GM23248 (cell line): ENCODE measurements at regions not wholly inside any gene's neighbourhood (a gene's known extent, or its start where the extent isn't known, plus 50 kb on each side); places are given as distances from the start of the nearest gene placed in this dataset.

Source experiments
- DNase-seq: peaks from one replicate; pipeline ENCODE4 v3.0.0-alpha.2; 2015
- H2AFZ ChIP-seq: fragments of 200-600 bp; sonication (generic); 2 replicates; pipeline ENCODE4 v1.6.1; 2016; ENCODE audit warnings: antibody characterized with exemption
- H3F3A ChIP-seq: fragments of 200-600 bp; sonication (generic); 2 replicates; pipeline ENCODE4 v1.6.1; 2016; ENCODE audit warnings: mild to moderate bottlenecking, antibody characterized with exemption, mixed run types; ENCODE audit not compliant: insufficient read depth
- H3K27ac ChIP-seq: fragments of 200-600 bp; sonication (generic); 2 replicates; pipeline ENCODE4 v1.5.1; 2016; ENCODE audit warnings: mild to moderate bottlenecking
- H3K27me3 ChIP-seq: fragments of 200-600 bp; sonication (generic); replicated peaks from 2 replicates; pipeline ENCODE4 v1.6.1; 2016; ENCODE audit warnings: mild to moderate bottlenecking; ENCODE audit not compliant: insufficient read depth
- H3K36me3 ChIP-seq: fragments of 200-600 bp; sonication (generic); 2 replicates; pipeline ENCODE4 v1.6.1; 2016; ENCODE audit warnings: low read depth, mild to moderate bottlenecking
- H3K4me1 ChIP-seq: fragments of 200-600 bp; sonication (generic); 2 replicates; pipeline ENCODE4 v1.6.1; 2016; ENCODE audit warnings: mild to moderate bottlenecking; ENCODE audit not compliant: insufficient read depth
- H3K4me2 ChIP-seq: fragments of 200-600 bp; sonication (generic); one replicate; pipeline ENCODE4 v1.6.1; 2016; ENCODE audit warnings: mild to moderate bottlenecking; ENCODE audit not compliant: unreplicated experiment
- H3K4me3 ChIP-seq: fragments of 200-600 bp; sonication (generic); 2 replicates; pipeline ENCODE4 v1.5.1; 2016; ENCODE audit warnings: mild to moderate bottlenecking
- H3K79me2 ChIP-seq: fragments of 200-600 bp; sonication (generic); 2 replicates; pipeline ENCODE4 v1.6.1; 2016; ENCODE audit warnings: mild to moderate bottlenecking; ENCODE audit not compliant: insufficient read depth
- H3K9ac ChIP-seq: fragments of 200-600 bp; sonication (generic); 2 replicates; pipeline ENCODE4 v1.6.1; 2016; ENCODE audit warnings: mild to moderate bottlenecking
- H3K9me2 ChIP-seq: fragments of 200-600 bp; sonication (generic); 2 replicates; pipeline ENCODE4 v1.6.1; 2016; ENCODE audit warnings: mixed run types, mild to moderate bottlenecking, moderate library complexity; ENCODE audit not compliant: insufficient read depth
- H3K9me3 ChIP-seq: fragments of 200-600 bp; sonication (generic); one replicate; pipeline ENCODE4 v1.6.1; 2017; ENCODE audit warnings: low read depth
- H4K20me1 ChIP-seq: fragments of 200-600 bp; sonication (generic); 2 replicates; pipeline ENCODE4 v1.6.0; 2016; ENCODE audit not compliant: insufficient read depth
- EZH2 ChIP-seq: fragments of 200-600 bp; sonication (generic); IDR thresholded peaks from 2 replicates; pipeline ENCODE4 v1.6.1; 2018; ENCODE audit warnings: antibody characterized with exemption, mild to moderate bottlenecking; ENCODE audit not compliant: insufficient read depth, poor library complexity, severe bottlenecking
- EZH2phosphoT487 ChIP-seq: fragments of 200-600 bp; sonication (generic); IDR thresholded peaks from 2 replicates; pipeline ENCODE4 v1.6.1; 2018; ENCODE audit warnings: antibody characterized with exemption, moderate library complexity, mild to moderate bottlenecking, low read depth; ENCODE audit not compliant: insufficient read depth
- WGBS, 2 experiments: methylation state at CpG; one replicate each; pipeline ENCODE4 v1.1.6; 2015 to 2017; ENCODE audit warnings: low lambda C conversion rate in 2 of 2, low coverage in 1 of 2; ENCODE audit errors: missing lambda C conversion rate in 2 of 2; 5-methylcytosine and 5-hydroxymethylcytosine counted together
- in situ Hi-C: fragments of 300-500 bp; cut with MboI; formaldehyde crosslinking; loops from 2 replicates; pipeline ENCODE4 v1.15.0; 2020

GRCh38 chr9:21564175-21564574 is 82.1 kb upstream of the IFNE start:
- Histone ChIP-seq H3K9ac (no peak overlapping the region), H3K9me3 (no peaks in the 10 kb centered on the region), H3K79me2 (peaks cover 51% of the 10 kb centered on the region), H4K20me1 (no peaks in the 10 kb centered on the region), H3K27ac (no peak overlapping the region), H3F3A (peaks cover 10% of the 10 kb centered on the region), H3K9me2 (no peaks in the 10 kb centered on the region), H3K36me3 (no peaks in the 10 kb centered on the region; the same call in 1 of the 2 replicates), H2AFZ (peak overlapping the region; percentile 21; the same call in 1 of the 2 replicates), H3K4me1 (peaks cover 15% of the 10 kb centered on the region), H3K27me3 (no peaks in the 10 kb centered on the region), H3K4me2 (no peak overlapping the region), H3K4me3 (no peak overlapping the region)
- 100% methylated on average over 1 of the region's 1 CpG for WGBS, 2 experiments
- in situ Hi-C loops = no loop called here
- no peak for DNase-seq
- TF ChIP-seq EZH2 = no peak
- TF ChIP-seq EZH2phosphoT487 = no peak

- Histone ChIP-seq H3F3A (peaks cover 8% of the 10 kb centered on the region), H2AFZ (no peak overlapping the region), H3K9ac (no peak overlapping the region), H3K4me1 (peaks cover 22% of the 10 kb centered on the region), H3K4me2 (no peak overlapping the region), H3K27ac (no peak overlapping the region), H3K9me3 (no peaks in the 10 kb centered on the region), H3K9me2 (no peaks in the 10 kb centered on the region), H3K27me3 (no peaks in the 10 kb centered on the region), H3K36me3 (no peaks in the 10 kb centered on the region; the same call in 1 of the 2 replicates), H3K79me2 (peaks cover 48% of the 10 kb centered on the region), H4K20me1 (no peaks in the 10 kb centered on the region), H3K4me3 (no peak overlapping the region)
- TF ChIP-seq EZH2 = no peak
- TF ChIP-seq EZH2phosphoT487 = no peak
- in situ Hi-C loops = no loop called here
- 70 to 72% methylated on average over 3 of the region's 3 CpGs for WGBS, 2 experiments
- DNase-seq = no peak
These were observed 83.0 kb upstream of the IFNE start for GRCh38 chr9:21565155-21565554.

GRCh38 chr9:21567926-21568325 is 85.8 kb upstream of the IFNE start:
- no peak for DNase-seq
- Histone ChIP-seq H3K79me2 (peaks cover 51% of the 10 kb centered on the region), H3K9ac (no peak overlapping the region), H3K36me3 (no peaks in the 10 kb centered on the region; the same call in 1 of the 2 replicates), H3K4me1 (peaks cover 31% of the 10 kb centered on the region), H3K27ac (no peak overlapping the region), H3K9me2 (no peaks in the 10 kb centered on the region), H3K4me3 (no peak overlapping the region), H2AFZ (no peak overlapping the region), H3F3A (peaks cover 14% of the 10 kb centered on the region; the same call in 1 of the 2 replicates), H3K27me3 (no peaks in the 10 kb centered on the region), H4K20me1 (no peaks in the 10 kb centered on the region), H3K4me2 (no peak overlapping the region), H3K9me3 (no peaks in the 10 kb centered on the region)
- no peak for TF ChIP-seq EZH2phosphoT487
- in situ Hi-C loops = no loop called here
- WGBS, 2 experiments = 99 to 100% methylated on average over 2 of the region's 2 CpGs

DNA sequence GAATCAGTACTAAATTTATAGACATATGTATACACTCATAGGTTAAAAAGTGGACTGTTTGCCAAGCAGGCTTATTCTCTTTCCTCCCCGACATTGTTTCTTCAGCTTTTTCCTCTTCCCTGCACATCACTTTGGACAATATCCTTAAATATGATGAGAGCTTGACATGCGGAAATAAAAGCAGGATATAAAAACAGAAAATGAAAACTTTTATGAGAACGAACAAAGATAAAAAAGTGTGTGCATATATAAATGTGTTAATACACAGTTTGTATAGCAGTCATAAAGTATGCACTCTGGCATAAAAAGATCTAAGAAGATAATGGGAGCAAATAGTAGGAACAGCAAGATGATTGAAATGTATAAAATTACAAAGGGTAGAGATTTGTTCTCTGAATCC is 86.4 kb upstream of the IFNE start:
- Histone ChIP-seq H3K27ac (no peak overlapping the region), H3K9me3 (no peaks in the 10 kb centered on the region), H3K4me1 (peaks cover 29% of the 10 kb centered on the region), H4K20me1 (no peaks in the 10 kb centered on the region), H3K4me3 (no peak overlapping the region), H3K9me2 (no peaks in the 10 kb centered on the region), H3K9ac (no peak overlapping the region), H3K36me3 (no peaks in the 10 kb centered on the region; the same call in 1 of the 2 replicates), H3K4me2 (no peak overlapping the region), H3K27me3 (no peaks in the 10 kb centered on the region), H3K79me2 (peaks cover 49% of the 10 kb centered on the region), H2AFZ (no peak overlapping the region), H3F3A (peaks cover 14% of the 10 kb centered on the region; the same call in 1 of the 2 replicates)
- in situ Hi-C loops = no loop called here
- TF ChIP-seq EZH2 (no peak), EZH2phosphoT487 (no peak)
- DNase-seq = no peak
- 94 to 96% methylated on average over 3 of the region's 3 CpGs for WGBS, 2 experiments

DNA sequence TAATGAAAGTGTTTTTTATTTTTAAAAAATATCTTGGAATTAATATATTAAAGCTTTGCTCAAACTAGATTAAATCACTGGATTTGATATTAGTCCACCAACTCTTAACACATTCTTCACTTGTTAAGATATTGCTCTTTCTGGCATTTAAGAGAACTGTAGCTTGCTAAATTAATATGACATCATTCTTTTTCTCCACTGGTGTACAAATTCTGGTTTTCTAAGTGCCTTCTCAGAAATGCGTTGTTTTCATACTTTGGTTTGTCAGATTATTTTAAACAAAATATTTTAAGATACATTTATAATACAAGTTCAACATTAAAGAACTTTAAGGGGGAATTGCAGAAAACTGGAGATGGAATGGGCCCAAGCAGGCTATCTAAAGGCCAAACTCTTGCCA is 87.6 kb upstream of the IFNE start:
- Histone ChIP-seq H3K79me2 (peaks cover 59% of the 10 kb centered on the region), H2AFZ (no peak overlapping the region), H3K4me3 (no peak overlapping the region), H3K9me2 (no peaks in the 10 kb centered on the region), H4K20me1 (no peaks in the 10 kb centered on the region), H3K9me3 (no peaks in the 10 kb centered on the region), H3K27ac (0 out of 2 replicates have a peak overlapping the region, but pooled peaks have one; percentile 6), H3K9ac (no peak overlapping the region), H3K36me3 (no peaks in the 10 kb centered on the region; the same call in 1 of the 2 replicates), H3K4me1 (peaks cover 23% of the 10 kb centered on the region), H3F3A (peaks cover 17% of the 10 kb centered on the region), H3K4me2 (no peak overlapping the region), H3K27me3 (no peaks in the 10 kb centered on the region)
- in situ Hi-C loops = no loop called here
- TF ChIP-seq EZH2phosphoT487 (no peak), EZH2 (no peak)
- 96 to 100% methylated on average over 1 of the region's 1 CpG for WGBS, 2 experiments
- DNase-seq = no peak
